Thymus (tissue), 11 donors: ENCODE measurements at regions not wholly inside any gene's neighbourhood (a gene's known extent, or its start where the extent isn't known, plus 50 kb on each side); places are given as distances from the start of the nearest gene placed in this dataset.

Source experiments
- DNase-seq, 9 donors: peaks; one replicate each; pipeline ENCODE4 v3.0.0-alpha.2; 2013; ENCODE audit warnings: low spot score in 9 of 9, low read depth in 6 of 9, missing footprints in 1 of 9
- H3K27ac ChIP-seq, 2 donors: one replicate each; pipeline ENCODE4 v1.5.1; 2013; ENCODE audit warnings: control low read depth in 1 of 2, low read depth in 1 of 2, low read length in 1 of 2, mild to moderate bottlenecking in 1 of 2, moderate library complexity in 1 of 2
- H3K27me3 ChIP-seq, 2 donors: one replicate each; pipeline ENCODE4 v1.5.1; 2013; ENCODE audit warnings: low read length in 1 of 2; ENCODE audit not compliant: control insufficient read depth in 2 of 2, insufficient read depth in 1 of 2
- H3K36me3 ChIP-seq, 2 donors: one replicate each; pipeline ENCODE4 v1.5.1; 2013; ENCODE audit warnings: low read length in 1 of 2, mild to moderate bottlenecking in 1 of 2, moderate library complexity in 1 of 2; ENCODE audit not compliant: control insufficient read depth in 2 of 2, insufficient read depth in 2 of 2
- H3K4me1 ChIP-seq, 2 donors: one replicate each; pipeline ENCODE4 v1.5.1; 2013; ENCODE audit warnings: low read length in 2 of 2; ENCODE audit not compliant: control insufficient read depth in 2 of 2, insufficient read depth in 2 of 2
- H3K4me3 ChIP-seq, 2 donors: one replicate each; pipeline ENCODE4 v1.5.1; 2013; ENCODE audit warnings: low read length in 2 of 2, control low read depth in 1 of 2, mild to moderate bottlenecking in 1 of 2
- H3K9me3 ChIP-seq, 2 donors: one replicate each; pipeline ENCODE4 v1.5.1; 2013; ENCODE audit warnings: low read length in 1 of 2, mild to moderate bottlenecking in 1 of 2; ENCODE audit not compliant: control insufficient read depth in 2 of 2, insufficient read depth in 1 of 2
- WGBS: extraction: QIAGEN DNeasy Blood & Tissue Kit; methylation state at CpG from one replicate; pipeline ENCODE4 v1.1.7; 2013; 5-methylcytosine and 5-hydroxymethylcytosine counted together
- donor health status: healthy.

DNA sequence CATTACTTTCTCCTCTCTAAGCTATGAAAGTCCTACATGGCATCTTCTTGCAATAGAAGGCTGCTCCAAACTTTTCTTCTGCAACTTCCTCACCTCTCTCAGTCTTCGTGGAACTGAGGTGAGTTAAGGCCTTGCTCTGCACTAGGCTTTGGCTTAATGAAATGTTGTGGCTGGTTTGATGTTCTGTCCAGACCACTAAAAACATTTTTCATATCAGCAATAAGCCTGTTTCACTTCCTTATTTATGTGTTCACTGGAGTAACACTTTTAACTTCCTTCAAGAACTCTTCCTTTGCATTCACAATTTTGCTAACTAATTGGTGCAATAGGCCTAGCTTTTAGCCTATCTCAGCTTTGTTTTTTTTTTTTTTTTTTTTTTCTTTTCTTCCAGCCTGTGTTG, 335.3 kb upstream of the NECTIN3 start:
- Histone ChIP-seq H3K4me1 (no peaks in the 10 kb centered on the region), H3K36me3 (no peaks in the 10 kb centered on the region), H3K4me3 (no peak overlapping the region), H3K27ac (no peak overlapping the region), H3K27me3 (no peaks in the 10 kb centered on the region), H3K9me3 (no peaks in the 10 kb centered on the region)
- no peak for DNase-seq
- WGBS = 5% methylated on average over 1 of the region's 1 CpG

GRCh38 chr3:110738531-110738930, 333.1 kb upstream of the NECTIN3 start:
- H3K9me3 ChIP-seq = no peaks in the 10 kb centered on the region
- no peak overlapping the region for H3K4me3 ChIP-seq
- no peaks in the 10 kb centered on the region for H3K4me1 ChIP-seq
- no peaks in the 10 kb centered on the region for H3K27me3 ChIP-seq
- no peaks in the 10 kb centered on the region for H3K36me3 ChIP-seq
- H3K27ac ChIP-seq = no peak overlapping the region
- 91% methylated on average over 1 of the region's 1 CpG for WGBS
- DNase-seq = no peak

DNA sequence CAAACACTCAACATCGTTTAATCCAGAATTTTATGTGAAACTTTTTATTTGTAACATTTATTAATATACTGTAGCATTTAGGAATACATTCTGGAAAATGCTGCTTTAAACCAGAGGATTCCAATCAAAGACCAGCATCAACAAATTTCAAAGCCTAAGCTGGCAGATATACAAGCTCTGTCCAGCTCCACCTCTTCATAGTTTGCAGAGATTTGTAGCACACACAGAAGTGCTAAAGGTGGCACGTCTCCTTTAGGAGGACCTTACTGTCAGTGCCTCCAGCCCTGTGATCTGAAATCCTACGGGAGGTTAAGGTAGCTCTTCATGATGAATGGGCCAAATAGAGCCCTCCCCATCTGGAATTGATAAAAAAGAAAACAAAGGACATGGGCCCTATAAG, 329.7 kb upstream of the NECTIN3 start:
- DNase-seq = no peak
- Histone ChIP-seq H3K9me3 (no peaks in the 10 kb centered on the region), H3K4me1 (no peaks in the 10 kb centered on the region), H3K4me3 (no peak overlapping the region), H3K27ac (no peak overlapping the region), H3K27me3 (no peaks in the 10 kb centered on the region), H3K36me3 (no peaks in the 10 kb centered on the region)
- 85% methylated on average over 3 of the region's 3 CpGs for WGBS

DNA sequence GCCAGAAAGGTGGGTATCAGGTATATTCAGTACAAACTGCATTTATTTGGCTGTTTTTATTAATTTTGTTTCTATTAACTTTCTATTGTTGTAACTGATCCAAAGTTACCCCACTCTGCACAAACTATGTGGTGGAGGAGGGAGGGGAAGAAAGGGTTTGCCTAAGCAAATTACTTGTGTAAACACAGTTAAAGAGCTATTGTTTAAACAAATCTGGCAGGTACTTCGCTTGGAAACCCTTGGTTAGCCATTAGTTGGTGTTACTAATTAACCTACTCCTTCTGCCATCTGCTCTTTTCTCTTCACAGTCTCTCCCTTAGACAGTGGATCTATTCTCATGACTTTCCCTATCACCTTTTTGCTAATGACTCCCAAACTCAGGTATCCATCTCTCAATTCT, 328.4 kb upstream of the NECTIN3 start:
- 78% methylated on average over 1 of the region's 1 CpG for whole genome bisulfite sequencing
- H3K27me3 ChIP-seq = no peaks in the 10 kb centered on the region
- H3K4me1 ChIP-seq = no peaks in the 10 kb centered on the region
- H3K27ac ChIP-seq = no peak overlapping the region
- H3K36me3 ChIP-seq = no peaks in the 10 kb centered on the region
- DNase-seq = no peak
- H3K9me3 ChIP-seq = no peaks in the 10 kb centered on the region
- no peak overlapping the region for H3K4me3 ChIP-seq

DNA sequence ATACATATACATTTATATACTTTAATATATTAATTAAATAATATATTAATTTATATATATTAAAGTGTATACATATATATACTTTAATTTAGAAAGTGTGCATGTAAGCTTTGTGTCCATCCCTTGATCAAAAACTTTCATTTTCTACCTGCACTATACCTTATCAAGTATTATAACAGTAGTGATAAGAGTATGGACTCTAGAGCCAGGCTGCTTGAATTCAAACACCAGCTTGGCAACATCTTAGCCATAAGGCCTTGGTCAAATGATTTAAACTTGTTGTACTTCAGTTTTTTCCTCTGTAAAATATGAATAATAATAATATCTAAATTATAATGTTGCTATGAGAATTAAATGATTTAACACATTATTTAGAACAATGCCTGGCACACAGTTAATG, 327.6 kb upstream of the NECTIN3 start:
- Histone ChIP-seq H3K27ac (no peak overlapping the region), H3K4me1 (no peaks in the 10 kb centered on the region), H3K27me3 (no peaks in the 10 kb centered on the region), H3K9me3 (no peaks in the 10 kb centered on the region), H3K36me3 (no peaks in the 10 kb centered on the region), H3K4me3 (no peak overlapping the region)
- DNase-seq = no peak

- H3K27ac ChIP-seq = no peak overlapping the region
- H3K9me3 ChIP-seq = no peaks in the 10 kb centered on the region
- DNase-seq = no peak
- no peaks in the 10 kb centered on the region for H3K36me3 ChIP-seq
- 98% methylated on average over 2 of the region's 2 CpGs for WGBS
- no peaks in the 10 kb centered on the region for H3K4me1 ChIP-seq
- no peak overlapping the region for H3K4me3 ChIP-seq
- H3K27me3 ChIP-seq = no peaks in the 10 kb centered on the region
Observed at GRCh38 chr3:110744723-110745122, 326.9 kb upstream of the NECTIN3 start.

DNA sequence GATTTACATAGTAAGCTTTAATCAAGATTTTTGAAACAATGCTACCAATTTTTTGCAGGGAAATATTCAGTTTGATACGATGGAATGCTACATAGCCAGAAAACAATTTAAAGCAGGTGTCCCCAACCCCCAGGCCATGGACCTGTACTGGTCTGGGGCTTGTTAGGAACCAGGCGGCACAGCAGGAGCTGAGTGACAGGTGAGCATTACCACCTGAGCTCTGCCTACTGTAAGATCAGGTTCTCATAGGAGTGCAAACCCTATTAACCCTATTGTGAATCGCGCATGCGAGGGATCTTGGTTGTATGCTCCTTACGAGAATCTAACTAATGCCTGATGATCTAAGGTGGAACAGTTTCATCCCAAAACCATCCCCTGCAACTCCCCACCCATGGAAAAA, 322.6 kb upstream of the NECTIN3 start:
- H3K27me3 ChIP-seq = no peaks in the 10 kb centered on the region
- 94% methylated on average over 6 of the region's 6 CpGs for WGBS
- no peaks in the 10 kb centered on the region for H3K9me3 ChIP-seq
- H3K4me1 ChIP-seq = no peaks in the 10 kb centered on the region
- H3K4me3 ChIP-seq = no peak overlapping the region
- H3K27ac ChIP-seq = no peak overlapping the region
- DNase-seq = no peak
- H3K36me3 ChIP-seq = no peaks in the 10 kb centered on the region

DNA sequence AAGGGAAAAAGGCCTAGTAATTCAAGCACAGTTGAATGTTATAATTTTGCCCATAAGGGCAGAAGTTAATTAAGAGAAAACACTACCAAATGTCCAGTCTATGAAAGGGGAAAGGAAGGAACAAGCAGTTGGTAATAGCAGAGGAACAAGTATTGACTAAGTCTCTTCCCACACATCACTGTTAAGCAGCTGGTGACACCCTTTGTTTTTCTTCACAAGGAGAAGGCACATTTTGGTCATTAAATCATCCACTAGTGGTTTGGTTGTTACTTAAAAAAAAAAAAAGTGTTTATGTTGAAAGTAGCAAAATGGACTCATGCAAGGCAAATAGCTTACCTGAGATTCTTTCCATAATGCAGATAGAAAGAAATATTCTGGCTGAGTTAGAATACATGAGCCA, 321.4 kb upstream of the NECTIN3 start:
- H3K4me1 ChIP-seq = no peaks in the 10 kb centered on the region
- no peaks in the 10 kb centered on the region for H3K9me3 ChIP-seq
- H3K27ac ChIP-seq = no peak overlapping the region
- no peaks in the 10 kb centered on the region for H3K27me3 ChIP-seq
- H3K4me3 ChIP-seq = no peak overlapping the region
- DNase-seq = no peak
- no peaks in the 10 kb centered on the region for H3K36me3 ChIP-seq

DNA sequence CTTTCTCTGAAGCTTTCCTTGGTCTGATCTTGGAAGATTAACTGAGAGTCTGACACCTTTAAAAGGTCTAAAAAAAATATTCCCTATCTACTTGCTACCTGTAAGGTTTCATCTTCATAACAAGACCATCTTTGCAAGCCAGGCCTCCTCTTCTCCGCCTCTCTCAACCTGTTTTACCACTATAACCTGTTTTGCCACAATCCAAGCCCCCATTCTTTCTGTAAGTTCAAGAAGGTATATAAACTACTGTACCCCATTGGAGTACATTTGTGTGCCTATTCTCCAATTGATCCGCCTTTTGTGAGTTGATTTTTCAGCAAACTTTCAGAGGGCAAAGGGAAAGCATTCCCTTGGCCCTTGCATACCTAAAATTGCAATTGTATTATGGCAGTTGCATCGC, 319.3 kb upstream of the NECTIN3 start:
- Histone ChIP-seq H3K27me3 (no peaks in the 10 kb centered on the region), H3K4me3 (no peak overlapping the region), H3K4me1 (no peaks in the 10 kb centered on the region), H3K9me3 (no peaks in the 10 kb centered on the region), H3K27ac (no peak overlapping the region), H3K36me3 (no peaks in the 10 kb centered on the region)
- no peak for DNase-seq
- WGBS = 86% methylated on average over 3 of the region's 3 CpGs

DNA sequence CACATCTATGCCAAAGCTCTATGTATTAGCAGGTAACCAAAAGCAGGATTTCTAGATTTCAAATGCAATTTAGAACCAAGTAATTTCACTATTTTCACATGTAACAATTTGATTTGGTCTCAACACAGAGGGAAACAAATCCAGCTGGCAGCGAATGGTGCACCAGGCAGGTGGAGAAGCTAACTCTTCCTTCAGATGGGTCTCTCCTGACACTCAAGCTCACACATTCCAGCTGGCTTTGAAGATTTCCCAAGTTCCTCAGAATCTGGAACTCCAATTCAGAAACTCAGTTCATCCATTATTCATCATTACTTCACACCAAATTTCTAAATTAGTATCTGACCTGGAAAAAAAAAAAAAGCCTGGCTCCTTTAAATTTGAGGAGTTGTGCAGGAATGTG, 318.1 kb upstream of the NECTIN3 start:
- WGBS = 95% methylated on average over 1 of the region's 1 CpG
- no peaks in the 10 kb centered on the region for H3K4me1 ChIP-seq
- DNase-seq = no peak
- H3K9me3 ChIP-seq = no peaks in the 10 kb centered on the region
- H3K27ac ChIP-seq = no peak overlapping the region
- no peaks in the 10 kb centered on the region for H3K27me3 ChIP-seq
- no peak overlapping the region for H3K4me3 ChIP-seq
- no peaks in the 10 kb centered on the region for H3K36me3 ChIP-seq
